ENCODE measurements at regions not wholly inside any gene's neighbourhood (a gene's known extent, or its start where the extent isn't known, plus 50 kb on each side); places are given as distances from the start of the nearest gene placed in this dataset.

- DNase-seq: no peak
Observed at GRCh38 chr7:155930061-155930460, 117.8 kb upstream of the SHH start.

- no peak for DNase-seq
Observed at GRCh38 chr7:155928583-155928982, 116.3 kb upstream of the SHH start.

- DNase-seq: no peak
Observed at GRCh38 chr7:155927905-155928304, 115.6 kb upstream of the SHH start.

- no peak for DNase-seq
Observed at GRCh38 chr7:155925682-155926081, 113.4 kb upstream of the SHH start.

- DNase-seq: no peak
Observed at GRCh38 chr7:155922067-155922816, 110.0 kb upstream of the SHH start.

- no peak for DNase-seq
Observed at GRCh38 chr7:155921804-155922066, 109.5 kb upstream of the SHH start.

- no peak for DNase-seq
Observed at GRCh38 chr7:155921086-155921803, 109.0 kb upstream of the SHH start.

- DNase-seq: no peak
Observed at GRCh38 chr7:155920068-155920461, 107.8 kb upstream of the SHH start.

GRCh38 chr7:155919391-155920067 lies 107.3 kb upstream of the SHH start:
- DNase-seq: no peak

GRCh38 chr7:155918720-155919390 lies 106.6 kb upstream of the SHH start:
- DNase-seq: no peak

GRCh38 chr7:155917836-155918430 lies 105.7 kb upstream of the SHH start:
- DNase-seq: no peak

GRCh38 chr7:155916926-155917655 lies 104.8 kb upstream of the SHH start:
- DNase-seq: no peak

GRCh38 chr7:155914341-155914740 lies 102.1 kb upstream of the SHH start:
- DNase-seq: no peak

GRCh38 chr7:155913719-155914118 lies 101.5 kb upstream of the SHH start:
- no peak for DNase-seq

- no peak for DNase-seq
Observed at GRCh38 chr7:155913291-155913690, 101.0 kb upstream of the SHH start.

- no peak for DNase-seq
Observed at GRCh38 chr7:155911471-155912105, 99.3 kb upstream of the SHH start.

- DNase-seq: no peak
Observed at GRCh38 chr7:155908385-155908784, 96.1 kb upstream of the SHH start.

GRCh38 chr7:155907450-155908200 lies 95.4 kb upstream of the SHH start:
- no peak for DNase-seq

GRCh38 chr7:155901176-155901575 lies 88.9 kb upstream of the SHH start:
- DNase-seq: no peak

- no peak for DNase-seq
Observed at GRCh38 chr7:155899596-155899995, 87.3 kb upstream of the SHH start.

GRCh38 chr7:155897758-155898386 lies 85.6 kb upstream of the SHH start:
- no peak for DNase-seq

Data from CD4-positive, alpha-beta T cell treated with Interleukin-1 beta for 1 hour (primary cell).